ENCODE measurements at regions not wholly inside any gene's neighbourhood (a gene's known extent, or its start where the extent isn't known, plus 50 kb on each side); places are given as distances from the start of the nearest gene placed in this dataset.

DNA sequence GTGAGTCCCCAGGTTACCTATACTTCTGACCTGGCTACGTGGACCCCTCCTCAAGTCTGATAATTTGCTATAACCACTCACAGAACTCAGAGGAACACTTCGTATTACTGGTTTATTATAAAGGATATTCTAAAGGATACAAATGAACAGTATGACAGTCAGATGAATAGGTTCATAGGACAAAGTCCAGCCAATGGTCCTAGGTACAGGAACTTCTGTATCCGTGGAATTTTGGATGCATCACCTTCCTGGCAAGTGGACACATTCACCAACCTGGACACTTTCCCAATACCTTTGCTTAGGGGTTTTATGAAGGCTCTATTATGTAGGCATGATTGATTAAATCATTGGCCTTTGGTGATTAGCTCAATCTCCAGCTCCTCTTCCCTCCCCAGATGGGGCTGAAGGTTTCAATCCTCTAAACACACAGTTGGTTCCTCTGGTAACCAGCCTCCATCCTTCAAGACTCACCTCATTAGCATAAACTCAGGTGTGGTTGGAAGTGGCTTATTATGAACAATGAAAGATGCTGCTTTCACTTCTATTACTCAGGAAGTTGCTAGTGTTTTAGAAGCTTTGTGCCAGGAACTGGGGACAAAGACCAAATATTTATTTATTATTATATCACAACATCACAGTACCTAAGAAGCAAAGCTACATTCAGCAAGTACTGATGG lies 149.6 kb upstream of the ELL2 start:
- CTCF ChIA-PET (ENCODE audit: partially characterized antibody): interaction anchor here (1.0 to 1.5 kb wide), 2 partner anchors 15 to 117 kb away, joined by 3 read pairs; no protein-coding TSS in a partner anchor
- no peak for FAIRE-seq

More for the DNA sequence above, 149.6 kb upstream of the ELL2 start:
- WGBS, 2 experiments (ENCODE audit: extremely low coverage in 1 of 2, insufficient coverage in 1 of 2, insufficient read length in 1 of 2, insufficient replicate concordance in 2 of 2, low coverage in 1 of 2, low lambda C conversion rate in 2 of 2, missing lambda C conversion rate in 1 of 2): 93% methylated on average over 3 of the region's 3 CpGs; no CpG with 5 or more reads in 1 of the 2 experiments
- H3K56ac ChIP-seq (replicated peaks; ENCODE audit: insufficient read length, low read depth, low read length): no peak overlapping the region
- no peaks in the 10 kb centered on the region for H3K36me3 ChIP-seq (ENCODE audit: control insufficient read depth in 2 of 4, insufficient read depth in 4 of 4, low read length in 3 of 4)
- no peak overlapping the region for H4K5ac ChIP-seq (ENCODE audit: insufficient read length, low read depth, low read length)
- no peak for DNase-seq (ENCODE audit: low read depth in 1 of 2, low spot score in 2 of 2)
- H2AK5ac ChIP-seq (ENCODE audit: low read depth, low read length): no peak overlapping the region
- H2BK20ac ChIP-seq (ENCODE audit: low read length): no peak overlapping the region
- no peak overlapping the region for H2BK5ac ChIP-seq (ENCODE audit: low read depth, low read length)
- H3K9me3 ChIP-seq (ENCODE audit: insufficient read depth in 2 of 2, low read depth in 1 of 2, low read length in 1 of 2): peaks cover 3 to 6% of the 10 kb centered on the region in 2 experiments; a peak in 1 of 4 replicates
- no peak overlapping the region for H3K18ac ChIP-seq (ENCODE audit: extremely low read depth, low read length)
- no peaks in the 10 kb centered on the region for H4K20me1 ChIP-seq (replicated peaks in 1 of 2; ENCODE audit: control insufficient read depth in 1 of 2, insufficient read depth in 2 of 2, low read length in 2 of 2)
- H2BK15ac ChIP-seq (ENCODE audit: low read length): no peak overlapping the region
- no peak overlapping the region for H3K23ac ChIP-seq (ENCODE audit: insufficient read length)
- no peak overlapping the region for H2BK12ac ChIP-seq (ENCODE audit: low read depth, low read length)
- no peak overlapping the region for H3K14ac ChIP-seq (ENCODE audit: insufficient read length)
- no peaks in the 10 kb centered on the region for H3K79me1 ChIP-seq (ENCODE audit: low read depth, low read length)
- H3K4me3 ChIP-seq (ENCODE audit: extremely low read depth in 1 of 4, insufficient read depth in 2 of 4, low read depth in 3 of 4, low read length in 4 of 4): no peak overlapping the region
- no peak for TF ChIP-seq BRCA1 (IDR thresholded peaks at IDR 0.05; ENCODE audit: low read depth, low read length)
- no peak for TF ChIP-seq SP1 (IDR thresholded peaks at IDR 0.05; ENCODE audit: low read depth, low read length)
- TF ChIP-seq POLR2AphosphoS5 (IDR thresholded peaks at IDR 0.05; ENCODE audit: low read depth, low read length): no peak
- no peak for TF ChIP-seq KDM5A (IDR thresholded peaks at IDR 0.05; ENCODE audit: low read length)
- no peak for TF ChIP-seq HDAC6 (IDR thresholded peaks at IDR 0.05; ENCODE audit: low read depth, low read length)
- TF ChIP-seq EZH2 (IDR thresholded peaks at IDR 0.05; ENCODE audit: low read depth, low read length, severe bottlenecking): no peak
- TF ChIP-seq, protein P1, sequence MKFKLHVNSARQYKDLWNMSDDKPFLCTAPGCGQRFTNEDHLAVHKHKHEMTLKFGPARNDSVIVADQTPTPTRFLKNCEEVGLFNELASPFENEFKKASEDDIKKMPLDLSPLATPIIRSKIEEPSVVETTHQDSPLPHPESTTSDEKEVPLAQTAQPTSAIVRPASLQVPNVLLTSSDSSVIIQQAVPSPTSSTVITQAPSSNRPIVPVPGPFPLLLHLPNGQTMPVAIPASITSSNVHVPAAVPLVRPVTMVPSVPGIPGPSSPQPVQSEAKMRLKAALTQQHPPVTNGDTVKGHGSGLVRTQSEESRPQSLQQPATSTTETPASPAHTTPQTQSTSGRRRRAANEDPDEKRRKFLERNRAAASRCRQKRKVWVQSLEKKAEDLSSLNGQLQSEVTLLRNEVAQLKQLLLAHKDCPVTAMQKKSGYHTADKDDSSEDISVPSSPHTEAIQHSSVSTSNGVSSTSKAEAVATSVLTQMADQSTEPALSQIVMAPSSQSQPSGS (IDR thresholded peaks at IDR 0.05; ENCODE audit: low read length): no peak
- TF ChIP-seq NANOG (IDR thresholded peaks at IDR 0.05; ENCODE audit: insufficient read depth, low read depth, low read length, poor library complexity, severe bottlenecking): no peak
- no peak for TF ChIP-seq SP2 (IDR thresholded peaks at IDR 0.05; ENCODE audit: low read length)
- TF ChIP-seq BACH1 (IDR thresholded peaks at IDR 0.05; ENCODE audit: low read length): no peak
- no peak overlapping the region for H4K91ac ChIP-seq (replicated peaks; ENCODE audit: insufficient read length, low read length)
- H3K27ac ChIP-seq (ENCODE audit: low read depth, low read length): no peak overlapping the region
- no peak overlapping the region for H4K8ac ChIP-seq (ENCODE audit: extremely low read depth, insufficient read depth, low read length)
- H3K27me3 ChIP-seq (replicated peaks in 1 of 4; ENCODE audit: control insufficient read depth in 3 of 4, extremely low read depth in 1 of 4, insufficient read depth in 3 of 4, low read length in 3 of 4): no peaks in the 10 kb centered on the region
- H3K4me2 ChIP-seq (ENCODE audit: insufficient read depth in 1 of 2, low read depth in 2 of 2, low read length in 2 of 2): no peak overlapping the region
- no peaks in the 10 kb centered on the region for H3K23me2 ChIP-seq (ENCODE audit: low read depth, low read length)
- H2BK120ac ChIP-seq (replicated peaks; ENCODE audit: low read depth, low read length): no peak overlapping the region
- POLR2A ChIA-PET (ENCODE audit: partially characterized antibody): no interaction called here
- no peaks in the 10 kb centered on the region for H3K79me2 ChIP-seq (ENCODE audit: control insufficient read depth in 1 of 2, insufficient read depth in 2 of 2, low read length in 2 of 2)
- H3K4me1 ChIP-seq (replicated peaks in 1 of 4; ENCODE audit: control insufficient read depth in 3 of 4, insufficient read depth in 4 of 4, low read length in 3 of 4): no peaks in the 10 kb centered on the region
- no peak overlapping the region for H3K9ac ChIP-seq (replicated peaks in 1 of 4; ENCODE audit: extremely low read depth in 1 of 4, low read depth in 3 of 4, low read length in 3 of 4)
- no peak overlapping the region for H3K4ac ChIP-seq (replicated peaks; ENCODE audit: insufficient read length, low read depth, low read length)
- no peak overlapping the region for H2AFZ ChIP-seq (ENCODE audit: low read length)

All from H1 (cell line).